Renal cortical epithelial cell (primary cell): ENCODE measurements at regions not wholly inside any gene's neighbourhood (a gene's known extent, or its start where the extent isn't known, plus 50 kb on each side); places are given as distances from the start of the nearest gene placed in this dataset.
A peak's percentile ranks its signal among the peaks of the same experiment; 100 is the strongest.

Experiments used
- DNase-seq: peaks from one replicate; pipeline ENCODE4 v3.0.0-alpha.2; 2011; ENCODE audit warnings: low read depth

GRCh38 chr1:221101807-221102605 lies 222.8 kb downstream of the HLX start:
- DNase-seq, result peak; percentile 81

DNA sequence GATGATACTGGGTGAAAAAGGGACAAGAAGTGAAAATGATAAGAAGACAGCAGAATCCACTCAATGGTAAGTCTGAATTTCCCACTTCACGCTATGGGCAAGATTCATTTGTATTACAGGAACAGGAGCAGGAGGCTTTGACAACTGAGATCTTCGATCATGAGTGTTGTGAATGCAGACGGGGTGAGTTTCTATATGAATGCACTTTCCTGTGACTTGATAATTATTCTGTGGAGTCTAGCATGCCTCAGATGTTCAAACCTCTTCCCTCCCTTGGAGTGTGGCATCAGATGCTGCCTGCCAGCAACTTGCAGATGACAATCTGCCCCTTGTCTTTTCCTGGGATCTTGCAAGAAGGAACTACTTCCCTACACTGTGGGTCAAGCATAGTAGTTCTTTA lies 225.4 kb downstream of the HLX start:
- DNase-seq, result no peak

DNA sequence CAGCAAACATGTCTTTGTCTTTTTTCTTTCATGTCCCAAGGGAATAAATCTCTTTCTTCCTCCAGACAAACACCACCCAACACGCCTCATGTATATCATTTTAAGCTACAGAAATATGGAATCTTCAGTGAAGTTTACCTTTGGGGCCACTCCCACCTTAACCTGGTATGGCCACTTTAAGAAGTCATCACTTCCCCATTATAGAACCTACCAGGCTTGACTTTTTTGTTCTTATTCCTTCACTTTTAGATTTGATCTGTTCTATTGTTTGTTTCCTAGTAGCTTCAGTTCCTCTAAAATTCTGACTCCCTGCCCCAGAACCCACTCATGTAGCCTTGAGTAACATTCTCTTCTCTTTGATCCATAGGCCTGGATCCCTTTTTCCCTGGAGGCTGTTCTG lies 226.3 kb downstream of the HLX start:
- no peak for DNase-seq

DNA sequence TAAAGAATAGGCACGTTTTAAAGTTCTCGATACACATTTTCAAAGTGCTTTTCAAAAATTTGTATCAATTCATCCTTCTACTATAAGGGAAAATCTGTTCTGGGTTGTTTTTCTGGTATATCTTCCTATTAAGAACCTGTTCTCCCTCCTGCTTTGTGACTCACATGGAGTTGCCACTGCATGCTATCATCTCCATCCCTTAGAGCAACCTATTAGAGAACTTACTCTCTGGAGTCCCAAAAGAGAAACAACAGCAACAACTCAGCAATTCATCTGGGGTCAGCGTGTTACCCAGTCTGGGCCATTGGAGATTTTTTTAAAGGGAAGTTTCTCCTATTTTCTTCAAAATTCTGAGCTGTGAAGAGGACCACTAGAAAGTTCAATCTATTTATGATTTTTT lies 227.4 kb downstream of the HLX start:
- no peak for DNase-seq

GRCh38 chr1:221109930-221110329 lies 230.7 kb downstream of the HLX start:
- no peak for DNase-seq

- DNase-seq, result no peak
Measured at GRCh38 chr1:221117133-221117532, 237.9 kb downstream of the HLX start.

GRCh38 chr1:221117548-221117951 lies 238.3 kb downstream of the HLX start:
- peak; percentile 99 for DNase-seq

- no peak for DNase-seq
Measured at GRCh38 chr1:221118176-221118937, 239.1 kb downstream of the HLX start.

DNA sequence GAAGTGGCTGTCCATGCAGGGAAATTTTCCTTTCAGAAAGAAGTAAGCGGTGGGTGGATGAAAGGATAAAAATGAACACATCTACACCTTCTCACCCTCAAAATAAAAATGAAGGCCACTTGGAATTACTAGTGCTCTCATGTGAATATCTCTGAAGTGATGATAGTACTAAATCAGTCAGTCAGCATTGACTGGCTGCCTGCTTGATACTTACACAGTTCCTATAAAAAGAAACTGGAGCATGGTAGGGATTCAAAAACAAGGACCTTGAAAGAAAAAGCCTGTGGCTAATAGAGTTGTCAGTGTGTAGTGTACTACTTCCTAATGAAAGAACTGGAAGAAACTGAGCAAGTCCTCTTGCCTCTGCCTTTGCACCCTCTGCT lies 239.7 kb downstream of the HLX start:
- no peak for DNase-seq

- no peak for DNase-seq
Measured at GRCh38 chr1:221122501-221122900, 243.3 kb downstream of the HLX start.

GRCh38 chr1:221125976-221126375 lies 246.7 kb downstream of the HLX start:
- no peak for DNase-seq

GRCh38 chr1:221137666-221138065 lies 258.4 kb downstream of the HLX start:
- no peak for DNase-seq

DNA sequence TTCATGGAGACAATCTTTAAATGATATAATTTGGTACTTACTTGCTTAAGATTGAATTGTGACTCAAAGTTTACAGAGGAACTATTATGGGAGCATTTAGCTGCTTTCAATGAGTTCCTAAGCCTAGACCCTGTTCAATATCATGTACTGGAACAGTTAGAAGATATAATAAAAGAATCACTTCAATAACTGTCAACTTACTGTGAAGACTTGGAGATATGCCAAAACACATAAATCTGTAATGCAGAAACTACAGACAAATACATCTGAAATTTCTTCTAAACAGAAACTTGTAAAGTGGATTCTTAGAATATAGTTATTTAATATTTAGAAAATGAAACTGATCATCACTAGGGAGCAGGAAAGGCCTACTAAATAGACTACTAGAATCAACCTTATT lies 259.3 kb downstream of the HLX start:
- DNase-seq, result no peak

GRCh38 chr1:221139991-221140390 lies 260.7 kb downstream of the HLX start:
- no peak for DNase-seq

GRCh38 chr1:221141096-221141495 lies 261.9 kb downstream of the HLX start:
- DNase-seq, result no peak

DNA sequence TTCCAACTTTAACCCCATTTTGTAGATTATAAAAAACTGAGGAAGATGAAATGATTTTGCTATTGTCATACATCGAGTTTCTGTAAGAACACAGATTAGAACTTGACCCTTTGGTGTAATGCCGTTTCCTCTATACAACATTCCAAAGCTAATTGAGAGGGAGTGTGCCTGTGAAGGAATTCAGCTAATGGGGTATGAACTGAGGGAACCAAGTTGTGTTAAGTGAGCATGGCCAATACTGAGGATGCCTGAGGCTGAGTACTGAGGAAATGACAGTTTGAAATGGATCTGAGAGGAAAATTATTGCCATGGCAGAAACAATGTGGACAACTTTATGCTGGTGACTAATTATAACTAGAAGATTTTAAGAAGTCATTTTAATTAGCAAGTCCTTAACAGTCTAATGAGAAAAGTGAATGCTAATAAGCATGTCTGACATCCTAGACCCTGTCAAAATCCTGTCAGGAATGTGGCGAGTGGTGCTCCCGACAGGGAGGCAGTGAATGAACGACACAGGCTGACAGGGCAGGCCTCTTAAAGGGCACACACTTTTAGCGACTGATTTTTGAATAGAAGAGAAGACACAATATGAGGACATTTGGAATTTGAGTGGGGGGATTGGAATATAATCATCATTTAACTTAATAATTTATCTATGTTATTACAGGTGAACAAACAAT lies 262.5 kb downstream of the HLX start:
- DNase-seq, result peak; percentile 85

- no peak for DNase-seq
Measured at GRCh38 chr1:221148660-221149059, 269.4 kb downstream of the HLX start.

- DNase-seq, result no peak
Measured at GRCh38 chr1:221149111-221149510, 269.9 kb downstream of the HLX start.

DNA sequence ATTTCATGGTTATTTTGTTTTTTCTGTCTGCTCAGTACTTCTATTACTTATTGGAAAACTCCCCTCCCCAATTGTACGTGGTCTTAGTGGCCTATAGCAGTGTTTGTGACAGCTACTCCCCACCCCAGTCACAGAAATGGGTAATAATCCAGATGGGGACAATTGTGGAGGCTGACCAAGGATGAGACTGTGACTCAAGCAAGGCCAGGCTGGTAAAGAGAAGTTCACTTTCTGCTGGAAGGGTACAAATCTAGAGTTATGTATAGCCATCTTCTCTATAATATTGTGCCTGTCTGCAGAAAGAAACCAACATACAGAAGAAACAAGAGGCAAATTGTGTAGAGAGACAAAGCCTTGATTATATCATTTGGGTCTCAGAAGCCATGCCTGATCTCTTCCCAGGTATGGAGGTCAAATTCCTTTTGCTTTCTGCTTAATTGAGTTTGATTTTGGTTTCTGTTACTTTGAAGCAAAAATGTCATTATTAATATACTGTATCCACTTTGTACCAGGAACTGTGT lies 270.4 kb downstream of the HLX start:
- DNase-seq, result peak; percentile 18

DNA sequence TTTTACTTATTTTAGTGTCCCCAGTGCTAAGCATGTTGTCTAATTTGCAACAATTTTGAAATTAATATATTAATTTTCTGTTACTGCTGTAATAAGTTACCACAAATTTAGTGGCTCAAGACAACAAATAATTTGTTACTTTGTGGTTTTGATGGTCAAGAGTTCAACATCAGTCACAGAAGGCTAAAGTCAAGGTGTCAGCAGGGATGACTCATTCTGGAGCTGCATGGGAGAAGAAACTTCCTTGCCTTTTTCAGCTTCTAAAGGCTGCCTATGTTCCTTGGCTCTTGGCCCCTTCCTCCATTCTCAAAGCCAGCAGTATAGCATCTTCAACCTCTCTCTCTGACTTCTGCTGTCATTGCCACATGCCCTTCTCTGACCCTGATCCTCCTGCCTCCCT lies 271.8 kb downstream of the HLX start:
- DNase-seq, result peak; percentile 29

DNA sequence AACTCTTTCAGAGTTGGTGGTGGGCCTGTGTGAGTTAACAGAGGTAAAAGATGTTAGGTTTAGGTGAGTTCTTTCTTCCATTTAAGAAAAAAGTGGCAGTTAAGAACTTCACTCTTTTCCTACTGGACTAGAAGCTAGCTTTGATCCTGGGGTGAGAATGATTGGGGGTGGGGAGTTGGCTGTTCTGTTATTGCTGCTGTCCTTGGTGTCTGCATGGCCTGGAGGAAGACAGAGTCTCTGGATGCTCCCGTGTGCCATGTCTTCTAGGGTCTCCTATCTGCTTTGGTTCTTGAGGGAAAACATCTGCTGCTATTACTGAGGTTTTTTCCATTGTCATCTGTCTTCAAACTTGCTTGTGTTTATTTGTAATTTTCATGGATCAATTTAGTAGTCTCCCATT lies 275.7 kb downstream of the HLX start:
- DNase-seq, result no peak

GRCh38 chr1:221157026-221157761 lies 278.0 kb downstream of the HLX start:
- no peak for DNase-seq
